Esophagus muscularis mucosa (tissue), 4 donors: ENCODE measurements at regions not wholly inside any gene's neighbourhood (a gene's known extent, or its start where the extent isn't known, plus 50 kb on each side); places are given as distances from the start of the nearest gene placed in this dataset.

ENCODE experiments used
- DNase-seq: peaks from one replicate; pipeline ENCODE4 v3.0.0-alpha.2; 2017; ENCODE audit errors: extremely low spot score
- H3K27ac ChIP-seq, 4 donors: fragments of 200-600 bp; sonication (generic); replicated peaks in 1 of 4; 1 replicate in 3 of 4; 2 replicates in 1 of 4; pipeline ENCODE4 v1.5.1; 2016 to 2019; ENCODE audit warnings: mild to moderate bottlenecking in 1 of 4
- H3K27me3 ChIP-seq, 4 donors: fragments of 200-600 bp; sonication (generic); one replicate each; pipeline versions ENCODE4 v1.5.1 to v1.6.0; 2016 to 2019
- H3K36me3 ChIP-seq, 4 donors: fragments of 200-600 bp; sonication (generic); one replicate each; pipeline ENCODE4 v1.5.1; 2016 to 2019
- H3K4me1 ChIP-seq, 4 donors: fragments of 200-600 bp; sonication (generic); one replicate each; pipeline ENCODE4 v1.5.1; 2016 to 2019
- H3K4me3 ChIP-seq, 4 donors: fragments of 200-600 bp; sonication (generic); 1 replicate in 2 of 4; 2 replicates in 2 of 4; pipeline ENCODE4 v1.5.1; 2016 to 2019; ENCODE audit warnings: mild to moderate bottlenecking in 4 of 4, moderate library complexity in 1 of 4
- H3K9me3 ChIP-seq, 4 donors: fragments of 200-600 bp; sonication (generic); 1 replicate in 3 of 4; 2 replicates in 1 of 4; pipeline ENCODE4 v1.5.1; 2016 to 2019
- EP300 ChIP-seq: sonication (generic); formaldehyde crosslinking; IDR thresholded peaks from one replicate; pipeline ENCODE4 v1.6.1; 2017; ENCODE audit warnings: antibody characterized with exemption
- POLR2A ChIP-seq: fragments of 450-650 bp; IDR thresholded peaks from one replicate; pipeline ENCODE4 v1.6.1; 2017; ENCODE audit warnings: antibody characterized with exemption, moderate library complexity, mild to moderate bottlenecking, low read depth
- POLR2AphosphoS5 ChIP-seq, 2 donors: sonication (generic); formaldehyde crosslinking; IDR thresholded peaks; one replicate each; pipeline ENCODE4 v1.6.1; 2017; ENCODE audit warnings: antibody characterized with exemption in 2 of 2
- WGBS: methylation state at CpG from one replicate; pipeline ENCODE4 v1.1.5; 2018; 5-methylcytosine and 5-hydroxymethylcytosine counted together
- intact Hi-C: fragments of 100-400 bp; cut with DNase I; formaldehyde crosslinking; loops from one replicate; pipeline ENCODE4 v1.15.1; 2023
- TF ChIP-seq, protein P1 (sequence below), 3 experiments: fragments of 200-600 bp in 2 of 3; fragments of 450-650 bp in 1 of 3; sonication (generic) in 2 of 3; IDR thresholded peaks; one replicate each; pipeline ENCODE4 v1.5.1; 2017 to 2019; ENCODE audit warnings: antibody characterized with exemption in 3 of 3, mild to moderate bottlenecking in 2 of 3, moderate library complexity in 1 of 3

DNA sequence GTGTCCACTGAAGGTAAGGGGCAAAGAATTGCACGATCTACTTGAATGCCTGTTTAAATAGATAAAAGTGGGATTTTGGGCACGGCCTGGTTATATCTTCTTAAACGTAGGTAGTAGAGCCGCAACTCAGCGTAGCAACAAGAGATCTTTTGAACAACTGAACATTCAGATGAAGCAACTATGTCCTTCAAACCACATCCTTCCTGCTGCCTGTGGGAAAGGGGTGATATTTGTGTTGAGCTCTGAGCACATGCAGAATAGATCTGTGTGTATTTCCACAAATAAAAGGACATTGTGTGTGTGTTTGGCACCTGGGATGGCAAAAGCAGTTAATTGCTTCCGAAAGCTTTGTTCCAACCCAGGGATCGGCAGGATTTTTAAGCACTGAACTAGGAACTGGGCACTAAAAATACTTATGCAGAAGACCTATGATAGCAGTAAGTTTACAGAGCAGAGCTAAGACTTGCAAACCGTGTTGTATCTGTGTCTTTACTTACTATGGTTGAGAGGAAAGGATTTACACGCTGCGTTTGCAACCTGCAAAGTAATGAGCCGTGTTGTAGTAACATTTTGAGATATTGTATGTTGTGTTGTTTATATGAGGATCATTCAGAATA, 333.4 kb downstream of the CHRM3 start:
- no peak for DNase-seq
- peak overlapping the region in 1 of 4 donors; percentile 4 for H3K4me3 ChIP-seq
- no peaks in the 10 kb centered on the region for H3K27me3 ChIP-seq
- peak overlapping the region; percentile 6 to 70 (median 59) for H3K27ac ChIP-seq
- no peak for TF ChIP-seq POLR2A
- no peak for TF ChIP-seq EP300
- TF ChIP-seq POLR2AphosphoS5 (IDR thresholded peaks at IDR 0.05), result no peak
- TF ChIP-seq, protein P1, sequence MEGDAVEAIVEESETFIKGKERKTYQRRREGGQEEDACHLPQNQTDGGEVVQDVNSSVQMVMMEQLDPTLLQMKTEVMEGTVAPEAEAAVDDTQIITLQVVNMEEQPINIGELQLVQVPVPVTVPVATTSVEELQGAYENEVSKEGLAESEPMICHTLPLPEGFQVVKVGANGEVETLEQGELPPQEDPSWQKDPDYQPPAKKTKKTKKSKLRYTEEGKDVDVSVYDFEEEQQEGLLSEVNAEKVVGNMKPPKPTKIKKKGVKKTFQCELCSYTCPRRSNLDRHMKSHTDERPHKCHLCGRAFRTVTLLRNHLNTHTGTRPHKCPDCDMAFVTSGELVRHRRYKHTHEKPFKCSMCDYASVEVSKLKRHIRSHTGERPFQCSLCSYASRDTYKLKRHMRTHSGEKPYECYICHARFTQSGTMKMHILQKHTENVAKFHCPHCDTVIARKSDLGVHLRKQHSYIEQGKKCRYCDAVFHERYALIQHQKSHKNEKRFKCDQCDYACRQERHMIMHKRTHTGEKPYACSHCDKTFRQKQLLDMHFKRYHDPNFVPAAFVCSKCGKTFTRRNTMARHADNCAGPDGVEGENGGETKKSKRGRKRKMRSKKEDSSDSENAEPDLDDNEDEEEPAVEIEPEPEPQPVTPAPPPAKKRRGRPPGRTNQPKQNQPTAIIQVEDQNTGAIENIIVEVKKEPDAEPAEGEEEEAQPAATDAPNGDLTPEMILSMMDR (IDR thresholded peaks at IDR 0.05), result no peak
- H3K4me1 ChIP-seq, result peaks cover 0 to 52% (median 48%) of the 10 kb centered on the region in 4 donors
- intact Hi-C loops, result loop anchor here (10.0 kb wide), 1 partner anchor 335 kb away; the partner anchor contains the start of gene CHRM3
- 57% methylated on average over 11 of the region's 11 CpGs for WGBS
- no peaks in the 10 kb centered on the region for H3K9me3 ChIP-seq
- H3K36me3 ChIP-seq, result no peaks in the 10 kb centered on the region

DNA sequence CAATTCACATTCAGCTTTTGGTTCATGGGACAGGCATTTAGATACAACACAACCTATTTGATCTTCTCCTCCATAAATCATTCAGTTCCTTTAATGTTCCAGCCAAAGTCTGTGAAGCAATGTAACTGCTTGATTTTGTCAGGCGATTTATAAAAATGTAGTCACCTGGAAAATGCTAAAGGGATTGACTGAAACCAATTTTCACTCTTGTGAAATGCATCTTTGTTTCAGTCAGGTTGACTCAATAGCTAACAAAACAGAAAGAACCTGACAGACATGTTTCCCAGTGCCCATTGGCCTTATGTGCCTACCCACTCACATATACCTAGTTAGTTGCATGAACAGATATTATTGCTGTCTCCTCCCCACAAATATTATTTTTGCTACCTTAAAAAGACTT, 335.7 kb downstream of the CHRM3 start:
- Histone ChIP-seq H3K4me3 (no peak overlapping the region), H3K27me3 (no peaks in the 10 kb centered on the region), H3K4me1 (peaks cover 0 to 65% (median 59%) of the 10 kb centered on the region in 4 donors), H3K27ac (no peak overlapping the region), H3K36me3 (no peaks in the 10 kb centered on the region), H3K9me3 (no peaks in the 10 kb centered on the region)
- no peak for DNase-seq
- intact Hi-C loops, result no loop called here
- no peak for TF ChIP-seq EP300
- TF ChIP-seq, protein P1 (IDR thresholded peaks at IDR 0.05), result no peak
- no peak for TF ChIP-seq POLR2A
- no peak for TF ChIP-seq POLR2AphosphoS5 (IDR thresholded peaks at IDR 0.05)
- 85% methylated on average over 1 of the region's 1 CpG for WGBS

DNA sequence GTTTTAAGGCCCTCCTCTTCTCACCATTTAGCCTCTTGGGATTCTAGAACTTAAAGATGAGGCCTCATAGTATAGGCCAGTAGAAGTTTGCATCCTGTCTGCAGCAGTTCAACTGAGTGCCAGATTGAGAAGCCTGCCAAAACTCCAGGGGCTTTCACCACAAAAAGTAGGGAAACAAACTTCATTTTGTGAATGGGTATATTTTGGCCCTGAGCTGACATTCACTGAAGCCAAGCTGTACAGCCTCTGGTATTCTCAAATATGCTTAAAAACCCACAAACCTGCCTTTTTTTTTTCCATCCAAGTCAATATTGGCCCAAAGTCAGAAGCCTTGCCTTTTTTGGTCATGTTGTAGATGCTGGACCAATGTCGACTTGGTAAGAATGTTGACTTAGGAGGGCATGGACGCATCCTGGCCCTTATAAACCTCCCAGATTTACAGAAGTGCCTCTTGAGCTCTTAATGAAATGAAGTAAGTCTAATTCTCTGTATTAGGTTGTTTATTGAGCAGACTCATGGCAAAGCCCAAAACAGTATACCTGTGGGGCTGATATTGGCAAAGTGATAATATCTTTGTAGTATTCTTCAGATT, 337.5 kb downstream of the CHRM3 start:
- H3K4me1 ChIP-seq, result peaks cover 0 to 59% (median 49%) of the 10 kb centered on the region in 4 donors
- DNase-seq, result no peak
- H3K4me3 ChIP-seq, result no peak overlapping the region
- H3K27ac ChIP-seq, result peak overlapping the region in 1 of 4 donors; percentile 11
- H3K27me3 ChIP-seq, result no peaks in the 10 kb centered on the region
- 87% methylated on average over 2 of the region's 2 CpGs for WGBS
- no peaks in the 10 kb centered on the region for H3K36me3 ChIP-seq
- no peaks in the 10 kb centered on the region for H3K9me3 ChIP-seq
- no peak for TF ChIP-seq EP300
- TF ChIP-seq POLR2A, result no peak
- TF ChIP-seq POLR2AphosphoS5 (IDR thresholded peaks at IDR 0.05), result no peak
- TF ChIP-seq, protein P1 (IDR thresholded peaks at IDR 0.05), result no peak
- intact Hi-C loops, result no loop called here

DNA sequence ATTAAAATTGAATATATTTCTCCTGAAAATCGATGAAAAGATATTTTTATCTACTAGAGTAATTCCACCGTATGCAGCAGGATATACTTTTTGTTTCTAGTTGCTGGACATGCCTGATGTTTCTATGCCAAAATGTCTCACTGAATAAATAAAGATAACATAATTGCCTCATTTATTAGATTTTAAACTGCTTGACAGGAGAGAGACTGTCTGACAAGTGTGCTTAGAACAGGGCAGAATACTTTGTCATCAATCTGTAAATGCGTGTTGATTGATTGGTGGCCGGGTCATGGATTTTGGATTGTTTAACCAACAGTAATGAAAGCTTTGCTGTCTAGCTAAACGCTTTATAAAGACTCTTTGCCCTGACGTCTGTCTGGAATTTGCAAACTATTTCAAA, 339.0 kb downstream of the CHRM3 start:
- peaks cover 0 to 47% (median 36%) of the 10 kb centered on the region in 4 donors for H3K4me1 ChIP-seq
- no peaks in the 10 kb centered on the region for H3K9me3 ChIP-seq
- no peak overlapping the region for H3K27ac ChIP-seq
- H3K27me3 ChIP-seq, result no peaks in the 10 kb centered on the region
- no peak for DNase-seq
- no peaks in the 10 kb centered on the region for H3K36me3 ChIP-seq
- 51% methylated on average over 6 of the region's 6 CpGs for WGBS
- TF ChIP-seq EP300 (no peak), POLR2AphosphoS5 (IDR thresholded peaks at IDR 0.05) (no peak), POLR2A (no peak)
- TF ChIP-seq, protein P1 (IDR thresholded peaks at IDR 0.05), result no peak
- no peak overlapping the region for H3K4me3 ChIP-seq
- intact Hi-C loops, result no loop called here
